SIG-M5 treated with dmso at 0.1 percent for 504 hours (cell line): ENCODE measurements at regions not wholly inside any gene's neighbourhood (a gene's known extent, or its start where the extent isn't known, plus 50 kb on each side); places are given as distances from the start of the nearest gene placed in this dataset.
"Not testable (repeated sequence)": the region's sequence is repeated elsewhere in the genome, so short reads cannot be mapped to it uniquely, and the experiment has no call there.

ENCODE experiments used
- DNase-seq: peaks from one replicate; lab custom pipeline; 2025; ENCODE audit not compliant: unreplicated experiment; lab: John Stamatoyannopoulos, UW

DNA sequence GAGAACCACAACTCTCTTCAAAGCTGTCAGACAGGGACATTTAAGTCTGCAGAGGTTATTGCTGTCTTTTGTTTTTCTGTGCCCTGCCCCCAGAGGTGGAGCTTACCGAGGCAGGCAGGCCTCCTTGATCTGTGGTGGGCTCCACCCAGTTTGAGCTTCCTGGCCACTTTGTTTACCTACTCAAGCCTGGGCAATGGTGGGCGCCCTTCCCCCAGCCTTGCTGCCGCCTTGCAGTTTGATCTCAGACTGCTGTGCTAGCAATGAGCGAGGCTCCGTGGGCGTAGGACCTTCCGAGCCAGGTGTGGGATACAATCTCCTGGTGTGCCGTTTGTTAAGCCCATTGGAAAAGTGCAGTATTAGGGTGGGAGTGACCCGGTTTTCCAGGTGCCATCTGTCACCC lies 822.1 kb downstream of the KCNMA1 start:
- DNase-seq: not testable (repeated sequence)

DNA sequence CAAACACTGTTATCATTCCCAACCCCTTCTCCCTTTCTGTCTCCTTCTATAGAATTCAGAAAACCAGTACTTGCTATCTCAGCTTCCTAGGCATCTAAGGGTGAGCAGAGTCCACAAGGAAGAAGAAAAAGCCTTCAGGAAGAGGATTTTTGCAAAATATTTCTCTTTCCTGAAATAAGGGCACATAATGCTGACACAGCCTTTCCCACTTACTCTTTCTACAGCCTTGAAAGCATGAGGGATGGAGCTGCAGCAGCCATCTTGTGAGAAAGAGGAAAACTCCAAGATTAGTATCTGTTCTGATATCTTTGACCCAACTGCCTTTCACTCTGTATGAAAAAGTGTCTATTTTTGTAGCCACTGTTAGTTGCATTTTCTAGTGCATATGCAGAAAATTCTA lies 826.2 kb downstream of the KCNMA1 start:
- no peak for DNase-seq

DNA sequence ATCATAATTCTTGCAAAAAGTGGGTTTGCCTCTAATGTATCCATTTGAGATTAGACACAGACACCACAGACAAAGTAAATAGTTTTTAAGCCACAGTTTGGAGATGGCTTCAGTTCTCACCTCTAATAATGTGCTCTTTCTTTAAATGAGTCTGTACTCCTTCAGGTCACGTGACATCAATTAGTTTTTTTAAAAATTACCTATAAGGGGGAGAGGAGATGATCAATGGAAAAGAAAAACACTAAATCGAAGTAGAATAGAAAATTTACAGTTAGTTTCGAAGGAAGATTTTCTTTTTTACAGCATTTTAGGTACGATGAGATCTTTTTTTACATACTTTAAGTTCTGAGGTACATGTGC lies 849.2 kb downstream of the KCNMA1 start:
- no peak for DNase-seq

DNA sequence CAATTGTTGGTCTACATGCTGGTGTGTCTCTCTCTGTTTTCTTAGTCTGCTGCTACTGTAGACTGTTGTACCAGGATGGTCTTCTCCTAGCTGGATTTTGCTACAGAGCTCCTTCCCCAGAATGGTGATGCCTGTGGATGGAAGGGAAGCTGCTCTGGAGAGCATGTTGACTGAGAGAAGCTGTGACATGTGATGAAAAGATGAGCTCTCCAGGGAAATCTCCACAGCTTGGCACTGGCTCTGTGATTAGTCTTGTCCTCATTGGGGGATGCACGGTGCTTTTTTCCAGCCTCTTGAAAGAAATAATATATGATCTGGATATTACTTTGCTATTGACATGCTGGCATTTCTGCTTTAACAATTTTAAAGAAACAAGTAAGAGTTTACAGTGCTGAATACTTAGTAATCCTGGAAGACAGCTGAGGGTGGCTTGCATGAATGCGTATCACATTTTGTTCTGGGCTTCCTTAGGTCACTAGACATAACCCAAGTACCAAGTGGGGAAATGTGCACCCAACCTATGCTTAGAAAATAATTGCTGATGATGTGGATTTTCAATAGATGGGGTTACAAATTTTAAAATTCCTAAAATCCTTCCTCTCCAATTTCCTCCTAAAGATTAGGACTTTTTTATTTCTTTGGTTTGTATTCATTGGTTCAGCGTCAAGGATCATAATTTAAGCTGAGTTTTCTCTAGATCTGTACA lies 849.7 kb downstream of the KCNMA1 start:
- DNase-seq: no peak

DNA sequence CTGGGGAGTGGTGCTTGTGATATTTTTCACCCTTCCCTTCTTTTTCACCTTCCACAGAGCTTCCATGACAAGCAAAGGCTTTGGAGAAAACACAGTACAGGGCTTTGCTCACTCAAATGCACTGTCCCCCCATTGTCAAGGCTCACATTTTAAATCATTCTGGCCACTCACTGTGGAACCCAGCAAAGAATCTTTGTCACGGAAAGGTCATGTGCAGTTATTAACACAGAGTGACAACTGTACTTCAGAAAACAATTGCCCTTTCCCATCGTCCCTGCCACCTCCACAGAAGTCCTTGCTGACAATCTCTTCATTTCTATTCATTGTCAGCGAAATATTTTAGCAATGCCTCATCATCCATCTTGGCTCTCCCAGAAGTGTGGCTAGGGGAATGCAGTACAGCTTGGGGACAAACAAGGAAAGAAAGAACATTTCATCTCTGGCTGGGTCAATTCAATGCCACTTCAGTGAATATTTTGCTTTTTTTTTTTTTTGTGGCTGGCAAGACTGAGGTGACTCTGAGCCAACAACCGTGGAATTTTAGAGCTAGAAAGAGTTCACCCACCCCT lies 851.0 kb downstream of the KCNMA1 start:
- no peak for DNase-seq

DNA sequence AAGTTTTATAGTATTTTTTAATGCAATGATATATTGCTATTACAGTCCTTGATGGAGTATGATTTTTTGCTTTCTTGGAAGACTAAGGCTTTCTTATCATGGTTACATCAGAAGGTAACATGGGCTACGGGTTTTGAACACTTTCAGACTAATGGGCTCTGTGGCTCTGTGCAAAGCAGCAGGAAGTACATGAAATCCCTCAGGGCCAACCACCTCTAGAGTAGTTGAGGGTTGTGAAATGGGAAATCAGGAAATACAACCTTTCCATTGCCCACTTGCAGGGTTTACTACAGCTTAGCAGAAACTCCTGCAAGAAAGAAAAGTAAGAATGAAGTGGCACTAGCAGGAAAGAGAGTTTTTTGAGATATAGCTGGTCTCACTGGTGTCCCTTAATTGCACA lies 853.5 kb downstream of the KCNMA1 start:
- no peak for DNase-seq

DNA sequence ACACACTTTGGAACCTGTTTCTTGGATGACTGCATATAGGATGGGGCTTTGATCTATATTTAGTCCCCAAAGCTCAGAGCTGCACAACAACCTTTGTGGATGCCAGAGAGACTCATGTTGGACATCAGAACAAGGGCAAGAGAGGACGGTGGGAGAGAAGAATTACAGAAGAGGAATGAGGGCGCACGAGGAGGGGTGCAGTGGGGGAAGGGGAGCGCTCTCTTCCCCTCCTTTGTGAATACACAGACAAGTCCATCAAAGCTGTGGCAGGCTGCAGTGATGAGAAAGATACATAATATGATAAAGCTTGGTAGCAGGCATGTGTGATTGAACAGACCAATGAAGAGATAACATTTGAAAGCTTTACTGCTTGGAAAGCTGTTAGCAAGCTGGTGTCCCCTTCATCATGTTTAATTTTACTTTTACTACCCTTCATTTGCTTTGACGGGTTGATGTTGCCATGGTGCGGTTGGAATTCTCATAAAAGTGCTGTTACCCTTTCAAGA lies 857.8 kb downstream of the KCNMA1 start:
- no peak for DNase-seq

DNA sequence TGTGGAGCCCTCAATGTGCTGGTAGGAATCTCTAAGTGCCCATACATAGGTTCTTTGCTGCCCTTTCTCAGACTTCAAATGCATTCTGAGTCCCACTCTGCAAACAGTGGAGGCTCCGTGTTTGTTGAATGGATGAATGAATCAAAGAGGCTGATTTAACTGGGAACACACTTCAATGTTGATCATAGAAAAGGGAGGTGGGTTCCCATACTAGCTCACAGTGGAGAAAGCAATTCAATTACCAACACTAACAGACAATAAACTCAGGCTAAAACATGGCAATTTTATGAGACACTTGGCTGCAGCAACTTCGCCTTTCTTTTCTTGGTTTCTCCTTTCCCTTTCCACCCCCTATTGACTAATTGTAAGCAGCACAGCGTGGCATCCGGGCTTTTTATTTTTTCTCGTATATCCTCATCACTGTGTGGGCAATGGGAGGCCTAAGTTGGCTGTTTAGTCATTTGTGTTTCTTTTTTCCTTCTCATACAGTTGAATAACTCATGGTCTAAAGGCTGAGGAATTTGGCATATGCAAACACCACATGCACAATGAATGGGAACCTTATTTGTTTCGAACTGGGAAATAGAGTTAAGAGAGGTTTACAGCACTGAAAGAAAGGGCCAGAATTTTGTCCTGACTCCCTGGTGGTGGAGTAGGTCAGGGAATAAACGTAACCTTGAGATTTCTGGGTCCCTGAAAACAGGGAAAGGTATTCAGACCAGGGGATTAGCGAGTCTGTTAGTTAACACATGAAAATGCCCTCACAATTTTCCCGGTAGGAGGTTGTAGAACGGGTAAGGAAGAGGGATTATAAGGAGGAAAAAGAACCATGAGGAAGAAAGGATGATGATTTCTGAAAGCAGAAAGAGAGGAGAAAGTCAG lies 858.5 kb downstream of the KCNMA1 start:
- DNase-seq: no peak

DNA sequence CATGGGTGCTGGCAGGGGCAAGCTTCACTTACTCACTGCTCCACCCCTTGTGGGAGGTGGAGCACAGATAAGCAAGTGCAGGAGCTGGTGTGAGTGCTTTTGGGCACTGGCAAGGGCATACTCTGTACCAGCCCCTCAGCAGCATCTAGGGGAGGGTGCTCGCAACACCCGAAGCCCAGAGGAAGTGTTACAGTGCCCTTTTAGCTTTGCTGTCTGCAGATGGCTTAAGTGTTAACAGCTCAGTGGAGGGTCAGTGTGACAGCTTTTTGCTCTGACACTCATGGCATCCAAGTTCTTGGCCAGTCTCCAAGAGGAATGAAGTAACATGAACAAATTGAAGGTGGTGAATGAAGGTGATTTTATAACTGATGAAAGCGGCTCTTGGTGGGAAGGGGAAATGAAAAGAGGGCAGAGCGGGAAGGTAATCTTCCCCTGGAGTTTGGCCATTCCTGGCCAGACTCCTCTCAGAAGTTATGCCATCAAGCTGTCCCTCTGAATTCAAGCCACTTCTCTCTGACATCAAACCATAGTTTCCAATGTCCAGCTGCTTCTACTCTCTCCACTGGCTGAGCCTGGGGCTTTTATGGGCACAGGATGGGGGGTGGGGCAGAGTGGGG lies 862.5 kb downstream of the KCNMA1 start:
- DNase-seq: no peak

DNA sequence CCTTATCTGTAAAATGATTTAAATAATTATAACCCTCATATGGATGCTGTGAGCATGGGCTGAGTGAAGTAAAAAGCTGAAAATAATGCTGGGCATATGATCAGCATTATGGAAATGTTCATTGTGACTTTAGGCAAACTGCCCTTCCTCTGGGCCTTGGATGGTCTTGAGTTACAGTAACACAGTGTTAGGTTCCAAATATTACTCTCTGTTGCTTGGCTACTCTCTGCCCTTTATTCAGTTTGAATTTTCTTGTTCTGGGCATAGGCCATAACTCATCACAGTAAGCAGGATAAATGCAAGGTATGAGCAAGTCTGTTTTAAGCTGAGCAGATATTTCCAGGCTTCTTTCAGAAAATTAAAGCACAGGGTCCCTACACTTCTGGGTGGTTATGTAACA lies 868.0 kb downstream of the KCNMA1 start:
- DNase-seq: no peak

DNA sequence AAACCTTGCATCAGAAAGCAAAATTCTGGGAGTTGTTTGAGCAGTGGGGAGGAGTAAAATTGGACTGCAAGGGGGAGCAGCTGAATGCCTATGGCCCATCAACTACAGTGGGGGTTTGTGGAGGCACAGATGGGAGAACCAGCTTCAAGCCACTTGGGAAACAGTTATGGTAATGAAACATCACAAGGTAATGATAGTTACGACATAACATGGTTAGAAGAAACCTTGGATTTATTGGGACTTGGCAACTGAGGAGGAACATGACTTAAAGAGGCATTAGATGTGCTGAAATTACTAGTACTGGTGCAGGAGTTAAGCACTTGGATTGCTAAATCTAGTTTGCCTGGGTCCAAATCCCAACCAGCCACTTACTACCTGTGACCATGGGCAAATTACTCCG lies 868.4 kb downstream of the KCNMA1 start:
- no peak for DNase-seq

DNA sequence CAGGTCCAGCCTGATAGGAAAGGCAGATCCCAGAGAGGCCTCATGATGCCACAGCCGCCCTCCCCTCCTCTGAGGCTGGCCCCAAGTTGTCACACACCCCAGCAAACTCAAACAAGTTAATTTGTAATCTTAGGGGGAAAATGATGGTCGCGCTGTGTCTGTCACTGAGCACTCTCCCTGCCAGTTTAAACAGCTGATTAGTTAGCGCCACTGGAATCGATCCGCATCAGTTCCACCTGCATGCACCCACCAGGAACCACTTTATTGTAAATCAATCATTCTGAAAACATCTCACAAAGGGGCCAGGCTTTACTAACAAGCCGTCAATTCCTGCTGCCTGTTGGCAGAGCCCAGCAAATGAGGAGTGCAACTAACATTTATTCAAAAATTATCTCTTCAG lies 870.9 kb downstream of the KCNMA1 start:
- DNase-seq: no peak

DNA sequence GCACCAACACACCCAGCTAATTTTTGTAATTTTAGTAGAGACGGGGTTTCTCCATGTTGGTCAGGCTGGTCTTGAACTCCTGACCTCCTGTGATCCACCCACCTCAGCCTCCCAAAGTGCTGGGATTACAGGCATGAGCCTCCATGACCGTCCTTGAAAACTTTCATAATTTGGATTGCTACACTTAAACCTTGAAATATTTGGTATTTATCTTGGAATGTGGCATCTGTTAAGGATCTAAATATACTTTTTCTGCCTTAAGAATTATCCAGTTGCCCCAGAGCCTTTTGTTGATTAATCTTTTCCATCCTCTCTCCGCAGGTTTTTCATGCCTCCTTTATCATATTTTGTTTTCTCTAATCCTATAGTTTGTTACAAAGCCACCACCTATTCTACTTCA lies 872.7 kb downstream of the KCNMA1 start:
- not testable (repeated sequence) for DNase-seq

DNA sequence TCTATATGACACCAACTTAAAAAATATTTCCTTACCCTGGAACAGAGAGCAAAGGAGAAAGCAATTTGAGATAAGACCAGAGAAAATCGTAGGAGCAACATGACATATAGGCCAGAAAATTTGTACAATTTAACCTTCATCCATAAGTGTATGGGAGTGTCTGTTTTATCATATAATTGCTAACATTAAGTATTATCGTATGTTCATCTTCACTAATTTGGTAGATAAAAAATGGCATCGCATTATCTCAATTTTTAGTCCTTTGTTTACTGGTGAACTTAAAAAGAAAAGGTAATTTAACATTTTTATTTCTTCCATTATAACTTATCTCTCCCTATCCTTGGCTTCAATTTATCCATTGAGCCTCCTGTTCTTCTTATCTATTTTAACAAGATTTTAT lies 873.4 kb downstream of the KCNMA1 start:
- no peak for DNase-seq

DNA sequence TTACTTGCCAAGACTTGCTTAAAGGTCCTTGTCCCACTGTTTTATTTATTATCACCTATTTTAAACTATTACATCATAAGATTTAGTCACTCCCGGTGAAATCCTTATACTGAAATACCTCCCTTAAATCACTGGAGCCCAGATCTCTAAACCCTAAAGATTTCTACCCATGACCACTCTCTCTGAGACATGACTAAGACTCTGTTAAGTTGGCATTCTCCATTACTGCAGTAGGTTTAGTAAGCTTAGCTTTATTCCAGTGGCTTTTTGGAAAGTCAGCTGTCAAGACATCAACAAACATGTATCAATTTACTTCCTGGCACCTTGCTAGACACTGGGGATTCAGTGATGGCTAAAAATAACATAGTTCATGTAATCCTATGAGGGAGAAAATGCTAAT lies 874.2 kb downstream of the KCNMA1 start:
- DNase-seq: no peak

DNA sequence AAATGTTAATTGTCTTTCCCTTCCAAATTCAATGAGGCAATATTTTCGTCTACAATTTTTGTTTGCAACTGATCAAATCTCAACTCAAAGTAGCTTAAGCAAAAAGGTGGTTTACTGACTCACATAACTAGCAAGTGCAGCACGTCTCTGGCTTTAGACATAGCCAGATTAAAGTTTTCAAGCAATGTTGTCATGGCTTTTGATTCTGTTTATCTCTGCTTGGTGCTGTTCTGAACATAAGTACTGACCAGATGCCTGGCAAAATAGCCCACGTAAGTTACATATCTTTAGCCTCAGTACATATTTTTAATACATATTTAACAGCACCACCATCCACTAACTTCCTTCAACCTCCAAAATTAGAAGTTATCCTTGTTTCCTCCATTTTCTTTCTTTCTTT lies 877.9 kb downstream of the KCNMA1 start:
- no peak for DNase-seq

DNA sequence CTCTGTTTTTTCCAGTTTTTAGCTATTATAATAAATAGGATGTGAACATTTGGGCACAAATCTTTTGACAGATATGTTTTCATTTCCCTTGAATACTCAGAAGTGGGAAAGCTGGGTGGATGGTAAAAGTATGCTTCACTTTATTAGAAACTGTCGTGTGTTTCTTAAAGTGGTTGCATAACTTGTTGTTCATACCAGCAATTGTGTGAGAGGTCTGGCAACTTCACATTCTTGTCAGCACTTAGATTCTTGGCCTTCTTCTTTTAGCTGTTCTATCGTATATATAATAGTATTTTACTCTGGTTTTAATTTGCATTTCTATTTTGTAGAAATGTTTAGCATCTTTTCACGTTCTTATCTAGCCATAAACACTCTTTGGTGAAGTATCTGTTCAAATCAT lies 894.4 kb downstream of the KCNMA1 start:
- DNase-seq: no peak

DNA sequence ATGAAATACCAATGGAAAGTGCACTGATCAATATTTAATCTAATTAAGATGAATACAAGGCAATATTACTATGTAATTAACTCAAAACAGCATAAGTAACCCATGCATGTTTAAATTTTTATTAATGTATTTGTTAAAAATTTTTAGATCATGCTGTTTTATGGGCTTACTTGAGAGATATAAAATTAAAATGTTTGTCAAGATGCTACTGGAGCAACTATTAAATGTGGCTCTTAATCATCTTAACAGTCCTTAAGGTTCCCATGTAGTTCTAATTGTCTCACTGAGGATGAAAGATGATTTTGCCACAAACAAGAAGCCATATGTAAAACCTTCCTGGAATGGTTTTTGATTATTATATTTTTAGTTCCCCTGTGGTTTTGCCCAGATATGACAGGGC lies 897.1 kb downstream of the KCNMA1 start:
- DNase-seq: no peak

DNA sequence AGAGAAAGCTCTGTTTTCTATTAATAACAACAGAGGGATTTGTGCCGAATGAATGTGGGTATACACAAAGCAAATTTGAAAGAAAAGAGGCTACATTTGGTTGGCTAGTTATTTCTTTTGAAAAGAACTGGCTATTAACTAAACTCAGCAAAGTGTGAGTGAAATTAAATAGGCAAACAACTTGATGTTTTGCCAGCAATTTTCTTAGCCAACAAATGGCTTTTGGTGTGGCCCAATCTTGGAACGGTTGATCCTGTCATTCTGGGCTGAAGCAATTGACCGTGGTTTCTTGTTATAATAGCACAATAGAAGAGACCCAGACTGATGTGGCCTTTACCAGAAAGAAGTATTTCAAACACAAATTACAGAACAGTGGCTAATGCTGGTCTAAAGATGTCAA lies 898.6 kb downstream of the KCNMA1 start:
- DNase-seq: no peak

DNA sequence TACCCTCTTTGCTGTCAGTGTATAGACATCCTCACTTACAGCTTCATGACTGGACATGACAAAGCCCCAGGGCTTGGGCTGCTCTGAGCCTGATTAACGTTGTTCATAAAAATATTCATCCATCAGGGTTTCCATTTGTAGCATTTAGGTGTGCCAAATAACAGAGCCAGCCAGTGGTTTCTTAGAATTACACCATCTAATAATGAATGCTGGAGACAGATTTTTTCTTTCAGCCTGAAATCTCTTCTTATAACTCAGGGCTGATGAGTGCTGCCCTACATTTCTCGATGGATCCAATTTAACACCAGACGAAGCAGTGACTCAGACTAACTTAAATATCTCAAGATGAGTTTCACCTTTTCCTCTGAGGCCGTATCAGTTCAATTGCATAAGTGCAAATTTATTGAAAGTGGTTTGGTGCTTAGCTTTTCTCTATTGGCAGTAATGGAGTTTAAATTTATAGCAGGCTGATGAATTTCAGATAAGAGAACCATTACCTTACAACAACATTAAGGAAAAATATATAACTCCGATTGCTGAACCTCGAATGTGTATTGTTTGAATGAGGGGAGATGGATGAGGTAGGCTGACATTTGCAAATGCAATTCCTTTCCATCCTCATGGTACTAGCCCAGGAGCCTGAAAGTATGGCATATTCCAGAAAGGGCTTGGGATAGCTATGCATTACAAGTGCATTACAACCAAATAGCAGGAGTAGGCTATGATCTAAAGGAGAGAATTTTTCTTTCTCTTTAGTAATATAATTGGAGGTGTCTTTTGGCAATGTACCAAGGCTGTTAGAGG lies 900.6 kb downstream of the KCNMA1 start:
- no peak for DNase-seq

DNA sequence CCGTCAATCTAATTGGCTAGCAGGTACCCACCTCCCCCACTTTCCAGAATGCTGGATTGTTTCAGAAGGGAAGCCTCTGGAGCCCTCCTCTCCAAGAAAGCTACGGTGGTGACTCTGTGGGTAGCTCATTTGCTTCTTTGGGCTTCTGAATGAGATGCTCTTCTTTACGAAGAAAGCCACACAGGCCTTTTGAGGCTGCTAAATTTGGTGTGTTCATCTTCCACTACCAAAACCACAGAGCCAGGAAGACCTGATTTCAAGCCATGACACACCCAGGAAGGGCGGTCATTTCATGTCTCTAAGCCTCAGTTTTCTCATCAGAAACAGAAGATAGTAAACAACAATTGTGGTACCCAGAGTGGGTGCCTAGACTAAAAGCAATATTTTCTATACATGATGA lies 901.2 kb downstream of the KCNMA1 start:
- DNase-seq: no peak
